AG08395 (cell line): ENCODE measurements at regions not wholly inside any gene's neighbourhood (a gene's known extent, or its start where the extent isn't known, plus 50 kb on each side); places are given as distances from the start of the nearest gene placed in this dataset.
A peak's percentile ranks its signal among the peaks of the same experiment; 100 is the strongest.
"Not testable (repeated sequence)": the region's sequence is repeated elsewhere in the genome, so short reads cannot be mapped to it uniquely, and the experiment has no call there.

Experiments
- DNase-seq: peaks from one replicate; pipeline ENCODE4 v3.0.0; 2012; ENCODE audit warnings: mixed read lengths, low spot score

GRCh38 chr1:221262677-221263076 lies 383.4 kb downstream of the HLX start:
- DNase-seq, result not testable (repeated sequence)

DNA sequence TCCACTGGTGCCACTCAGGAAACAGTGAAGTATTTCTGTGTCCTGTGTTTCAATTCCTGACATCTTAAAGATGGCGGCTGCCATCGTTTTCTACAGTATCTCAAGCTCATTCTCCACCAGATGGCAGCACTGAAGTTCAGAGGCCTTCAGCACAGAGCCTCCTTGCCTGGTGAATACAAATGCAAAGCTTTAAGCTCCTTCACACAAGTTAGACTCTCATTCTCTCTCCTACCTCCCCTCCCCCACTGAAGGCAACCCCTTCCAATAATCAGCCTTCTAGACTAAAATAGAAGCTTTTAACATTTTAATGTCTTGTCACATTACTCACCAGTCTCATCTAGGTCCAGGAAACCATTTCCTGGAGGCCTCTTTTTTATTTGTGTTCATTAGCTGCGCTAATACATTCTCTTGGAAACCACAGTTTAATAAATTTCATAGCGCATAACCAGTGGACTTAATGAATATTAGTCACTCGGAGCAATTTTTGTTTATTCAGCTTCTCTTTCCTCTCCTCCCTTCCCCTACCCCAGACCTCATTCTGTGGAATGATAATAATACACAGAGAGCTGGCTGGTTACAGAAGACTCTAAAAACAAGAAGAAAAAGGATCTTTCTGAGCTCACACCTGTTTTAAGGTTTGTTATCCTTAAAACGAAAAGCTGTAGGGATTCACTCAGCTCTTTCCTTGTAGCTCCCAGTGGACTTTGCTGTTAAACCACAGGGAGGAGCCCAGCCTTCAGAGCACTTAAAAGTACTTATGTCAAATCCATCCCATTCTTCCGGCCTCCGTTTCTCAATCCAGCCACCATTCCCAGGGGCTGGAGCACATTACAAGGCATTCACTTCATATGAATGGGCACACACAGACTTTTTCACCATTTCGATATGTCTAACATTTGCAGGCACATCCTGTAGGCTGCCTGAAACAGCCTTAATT lies 384.9 kb downstream of the HLX start:
- DNase-seq, result peak; percentile 77

GRCh38 chr1:221264848-221265247 lies 385.6 kb downstream of the HLX start:
- DNase-seq, result no peak

- DNase-seq, result peak; percentile 86
These were observed 389.1 kb downstream of the HLX start for GRCh38 chr1:221268295-221268694.

DNA sequence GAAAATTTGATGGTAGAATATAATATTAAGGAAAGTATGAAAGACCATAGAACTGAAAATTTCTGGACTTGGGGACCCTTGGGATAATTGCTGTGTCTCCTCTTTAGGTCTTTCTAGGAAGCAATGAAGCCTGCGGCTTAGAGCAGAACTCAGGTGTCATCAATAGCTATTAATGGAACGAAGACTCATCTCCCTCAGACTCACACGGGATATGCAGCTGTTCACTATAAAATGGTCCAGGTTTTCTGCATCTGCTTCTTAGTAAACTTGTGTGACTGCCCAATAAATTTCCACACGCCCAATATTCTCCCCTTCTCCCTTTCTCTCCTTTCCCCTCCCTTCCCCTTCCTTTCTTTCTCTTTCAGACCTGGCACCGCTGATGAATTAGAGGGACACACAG lies 392.5 kb downstream of the HLX start:
- no peak for DNase-seq

- no peak for DNase-seq
These were observed 393.7 kb downstream of the HLX start for GRCh38 chr1:221272940-221273339.

DNA sequence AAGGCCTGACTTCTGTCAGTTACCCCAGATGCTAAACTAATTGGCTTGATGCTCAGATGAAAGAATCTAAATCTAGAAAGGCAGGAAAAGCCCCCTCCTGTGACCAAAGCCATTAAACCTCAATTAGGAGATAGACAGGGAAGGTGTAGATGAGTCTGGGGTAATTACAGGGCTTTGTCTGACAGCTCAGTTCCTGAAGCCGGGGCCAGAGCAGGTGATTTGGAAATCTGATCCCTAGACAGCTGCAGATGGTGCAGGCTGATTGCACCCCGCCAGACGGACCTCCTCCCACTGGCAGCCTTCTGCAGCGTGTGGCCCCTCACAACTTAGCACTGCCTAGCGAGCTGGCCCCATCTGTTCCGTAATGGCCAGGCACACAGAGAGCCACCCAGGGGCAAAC lies 395.1 kb downstream of the HLX start:
- DNase-seq, result no peak

GRCh38 chr1:221276896-221277409 lies 397.7 kb downstream of the HLX start:
- DNase-seq, result no peak

DNA sequence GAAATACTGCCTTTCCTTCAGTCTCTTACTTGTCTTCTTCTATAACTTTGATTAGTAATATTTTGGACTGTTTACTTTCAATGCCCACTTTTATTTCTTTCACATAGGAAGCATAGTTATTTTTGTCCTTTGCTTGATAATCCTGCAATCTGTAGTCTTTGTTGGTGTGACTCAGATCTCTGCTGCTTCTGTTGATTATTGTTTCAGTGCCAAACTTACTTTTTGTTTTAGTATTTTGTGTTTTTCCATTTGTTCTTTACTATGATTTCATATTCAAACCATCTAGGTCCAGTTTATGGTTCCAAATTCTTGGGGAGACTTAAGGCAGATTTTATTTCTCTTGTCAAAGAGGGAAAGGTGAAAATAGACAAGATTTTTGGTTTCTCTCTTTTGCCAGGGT lies 399.9 kb downstream of the HLX start:
- peak; percentile 14 for DNase-seq

DNA sequence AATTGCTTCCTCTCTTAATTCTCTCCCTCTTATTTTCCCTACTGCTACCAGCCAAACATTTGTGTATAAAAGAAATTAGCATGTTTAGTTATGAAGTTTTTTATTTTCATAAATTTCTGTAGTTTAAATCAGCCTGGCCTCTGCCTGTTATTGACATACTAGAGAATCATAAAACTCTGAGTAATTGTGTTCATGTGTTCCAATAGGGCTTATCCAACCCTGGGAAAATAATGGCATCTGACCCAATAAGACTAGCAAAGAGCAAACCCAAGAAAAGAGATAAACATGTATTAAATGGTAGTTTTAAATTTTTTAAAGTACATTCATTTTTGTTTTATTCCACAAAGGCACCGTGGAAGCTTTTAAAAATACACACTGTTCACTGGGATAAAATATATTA lies 404.3 kb downstream of the HLX start:
- DNase-seq, result no peak

- peak; percentile 20 for DNase-seq
These were observed 404.8 kb downstream of the HLX start for GRCh38 chr1:221284028-221284427.

GRCh38 chr1:221284991-221285390 lies 405.7 kb downstream of the HLX start:
- DNase-seq, result not testable (repeated sequence)

DNA sequence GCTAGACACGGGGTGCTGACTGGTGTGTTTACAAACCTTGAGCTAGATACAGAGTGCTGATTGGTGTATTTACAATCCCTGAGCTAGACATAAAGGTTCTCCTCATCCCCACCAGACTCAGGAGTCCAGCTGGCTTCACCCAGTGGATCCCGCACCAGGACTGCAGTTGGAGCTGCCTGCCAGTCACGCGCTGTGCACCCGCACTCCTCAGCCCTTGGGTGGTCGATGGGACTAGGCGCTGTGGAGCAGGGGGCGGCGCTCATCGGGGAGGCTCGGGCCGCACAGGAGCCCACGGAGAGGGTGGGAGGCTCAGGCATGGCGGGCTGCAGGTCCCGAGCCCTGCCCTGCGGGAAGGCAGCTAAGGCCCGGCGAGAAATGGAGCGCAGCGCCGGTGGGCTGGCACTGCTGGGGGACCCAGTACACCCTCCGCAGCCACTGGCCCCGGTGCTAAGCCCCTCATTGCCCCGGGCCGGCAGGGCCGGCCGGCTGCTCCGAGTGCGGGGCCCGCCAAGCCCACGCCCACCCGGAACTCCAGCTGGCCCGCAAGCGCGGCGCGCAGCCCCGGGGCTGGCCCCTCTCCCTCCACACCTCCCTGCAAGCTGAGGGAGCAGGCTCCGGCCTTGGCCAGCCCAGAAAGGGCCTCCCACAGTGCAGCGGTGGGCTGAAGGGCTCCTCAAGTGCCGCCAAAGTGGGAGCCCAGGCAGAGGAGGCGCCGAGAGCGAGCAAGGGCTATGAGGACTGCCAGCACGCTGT lies 406.4 kb downstream of the HLX start:
- not testable (repeated sequence) for DNase-seq

DNA sequence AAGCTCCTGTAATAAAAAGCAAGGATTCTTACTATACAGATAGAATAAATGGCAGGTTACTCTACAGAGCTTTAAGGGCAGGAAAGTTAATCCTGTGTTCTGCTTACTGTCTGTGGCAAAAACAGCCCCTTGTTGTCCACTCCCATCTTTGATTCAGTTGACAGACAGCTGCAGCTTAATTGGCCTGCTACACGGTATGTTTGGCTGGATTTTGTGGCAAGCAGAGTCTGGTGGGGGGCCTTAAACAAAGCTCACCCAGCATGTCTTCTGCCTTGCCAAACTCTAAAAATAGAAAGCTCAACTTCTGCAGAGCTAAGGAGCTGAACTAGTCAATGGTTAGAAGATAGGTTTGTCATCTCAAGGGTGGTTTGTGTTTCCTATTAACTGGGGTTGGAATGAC lies 407.2 kb downstream of the HLX start:
- DNase-seq, result no peak

GRCh38 chr1:221289103-221289502 lies 409.9 kb downstream of the HLX start:
- no peak for DNase-seq

- DNase-seq, result no peak
These were observed 411.4 kb downstream of the HLX start for GRCh38 chr1:221290669-221291068.

DNA sequence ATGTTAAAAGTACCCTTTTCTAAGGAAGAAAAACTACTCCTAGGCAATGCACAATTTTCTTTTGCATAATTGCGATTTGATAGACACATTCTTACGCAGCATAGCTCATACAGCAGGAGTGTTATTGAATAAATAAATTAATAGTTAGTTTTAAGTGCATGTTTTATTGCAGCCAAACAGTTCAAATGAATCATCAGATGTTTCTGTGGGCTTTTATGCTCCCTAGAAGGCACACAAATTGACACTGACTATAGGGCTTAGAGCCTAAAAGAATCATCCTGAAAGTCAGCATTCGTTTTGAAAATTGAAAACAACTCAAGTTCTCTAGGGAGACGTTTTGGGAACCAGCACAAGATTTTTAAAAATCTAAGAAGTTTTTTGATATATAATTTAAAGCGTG lies 411.9 kb downstream of the HLX start:
- DNase-seq, result no peak

- no peak for DNase-seq
These were observed 413.4 kb downstream of the HLX start for GRCh38 chr1:221292652-221293051.

GRCh38 chr1:221294242-221294641 lies 415.0 kb downstream of the HLX start:
- DNase-seq, result no peak

GRCh38 chr1:221302357-221302756 lies 423.1 kb downstream of the HLX start:
- no peak for DNase-seq

DNA sequence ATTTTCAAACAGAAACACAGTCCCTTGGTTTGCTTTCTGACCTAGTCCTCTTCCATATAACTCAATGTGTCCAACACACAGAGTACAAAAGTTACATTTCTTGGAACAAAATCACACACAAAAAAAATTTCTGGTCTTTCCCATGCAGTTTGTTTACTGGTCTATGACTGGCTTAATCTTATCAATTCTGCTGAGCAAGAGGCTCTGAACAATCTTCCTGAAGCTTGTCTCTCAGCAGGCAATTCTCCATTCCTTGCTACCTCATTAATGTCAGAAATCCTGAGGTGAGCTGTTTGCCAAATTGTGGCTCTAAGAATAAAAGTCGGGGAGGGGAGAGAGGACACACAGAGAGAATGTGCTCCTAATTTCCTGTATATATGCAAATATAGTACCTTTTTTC lies 423.6 kb downstream of the HLX start:
- no peak for DNase-seq

DNA sequence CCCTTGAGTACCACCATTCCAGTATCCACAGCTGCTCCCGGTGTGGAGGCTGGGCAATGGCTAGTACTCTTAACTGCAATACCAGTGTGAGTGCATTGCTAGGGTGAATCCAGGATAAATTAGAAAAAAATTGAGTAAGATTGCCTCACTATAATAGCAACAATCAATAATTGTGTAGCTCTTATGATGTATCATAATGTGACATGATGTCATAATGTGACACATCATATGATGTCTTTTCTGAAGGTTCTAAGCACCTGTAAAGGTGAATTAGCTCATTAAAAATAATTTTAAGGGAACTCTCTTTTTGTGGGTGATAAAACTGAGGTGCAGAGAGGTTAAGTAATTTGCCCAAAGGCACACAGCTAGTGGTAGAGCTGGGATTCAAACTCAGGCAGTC lies 424.4 kb downstream of the HLX start:
- no peak for DNase-seq

GRCh38 chr1:221306239-221306638 lies 427.0 kb downstream of the HLX start:
- DNase-seq, result no peak
